HG03558 (cell line): ENCODE measurements at regions not wholly inside any gene's neighbourhood (a gene's known extent, or its start where the extent isn't known, plus 50 kb on each side); places are given as distances from the start of the nearest gene placed in this dataset.
"Not testable (repeated sequence)": the region's sequence is repeated elsewhere in the genome, so short reads cannot be mapped to it uniquely, and the experiment has no call there.

ENCODE experiments used
- ATAC-seq: cut with Tn5 transposase; IDR thresholded peaks from one replicate; pipeline ENCODE4 v1.9.1; 2021; ENCODE audit warnings: moderate number of reproducible peaks; ENCODE audit not compliant: unreplicated experiment; ENCODE audit errors: extremely low read depth

DNA sequence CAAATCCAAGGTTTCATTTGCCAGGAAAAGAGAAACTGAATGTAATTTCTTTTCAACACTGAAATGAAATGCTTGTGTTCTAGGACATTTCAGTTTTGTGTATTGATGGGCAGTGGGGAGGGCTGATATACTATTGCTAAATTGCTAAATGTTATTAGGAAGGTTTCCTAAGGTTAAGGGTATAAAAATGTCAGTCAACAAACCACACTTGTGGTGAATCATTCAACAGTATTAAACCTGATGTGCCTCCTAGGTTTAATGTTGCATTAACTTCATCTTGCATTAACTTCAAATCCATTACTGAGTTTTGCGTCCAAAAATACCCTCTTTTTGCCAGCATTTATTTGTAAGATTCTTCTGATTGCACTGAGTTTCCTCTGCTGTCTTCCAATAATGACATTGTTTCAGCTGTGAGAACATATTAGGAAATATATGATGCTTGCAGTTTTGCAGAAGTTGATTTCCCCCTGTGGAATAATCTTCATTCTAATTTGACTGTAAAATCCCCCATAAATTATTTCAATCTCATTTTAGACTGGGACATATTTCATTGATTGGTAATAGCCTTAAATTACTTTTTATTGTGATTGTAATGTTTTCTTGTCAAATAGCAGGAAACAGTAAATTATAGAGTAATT lies 758.3 kb downstream of the GBE1 start:
- no peak for ATAC-seq

DNA sequence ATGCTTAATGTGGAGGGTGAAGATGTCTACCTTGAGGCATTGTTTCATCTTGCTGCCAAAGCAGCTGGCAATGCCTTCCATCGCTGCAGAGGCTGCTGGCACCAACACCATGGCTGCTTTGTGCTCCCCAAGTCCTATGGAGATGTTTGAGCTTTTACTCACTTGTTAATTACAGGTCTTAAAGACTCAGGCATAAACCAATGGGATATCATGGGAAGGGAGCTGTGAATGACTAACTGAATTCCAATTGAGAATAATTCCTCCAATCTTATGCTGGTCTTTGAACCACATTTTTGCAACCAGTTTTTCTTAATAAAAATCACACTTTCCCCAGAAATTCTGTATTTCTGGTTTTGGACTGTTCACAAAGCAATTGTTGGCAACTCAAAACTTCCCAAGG lies 762.0 kb downstream of the GBE1 start:
- no peak for ATAC-seq

DNA sequence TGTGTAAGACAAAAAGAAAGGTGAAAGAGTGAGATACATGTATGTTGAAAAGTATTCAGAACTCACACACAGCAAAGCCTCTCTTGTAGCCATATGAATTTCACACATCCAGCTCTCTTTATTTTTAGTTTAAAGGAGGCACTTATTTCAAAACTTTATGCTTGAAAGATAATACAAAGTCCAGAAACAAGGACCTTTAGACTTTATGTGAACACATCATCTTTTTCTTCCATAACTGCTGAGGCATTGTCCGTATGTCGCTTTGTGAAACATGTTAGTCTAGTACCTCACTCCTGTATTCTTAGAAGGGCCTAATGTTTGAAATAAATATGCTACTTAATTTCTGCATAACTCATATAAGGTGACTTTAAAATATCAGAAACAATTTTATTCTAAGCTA lies 763.4 kb downstream of the GBE1 start:
- no peak for ATAC-seq

DNA sequence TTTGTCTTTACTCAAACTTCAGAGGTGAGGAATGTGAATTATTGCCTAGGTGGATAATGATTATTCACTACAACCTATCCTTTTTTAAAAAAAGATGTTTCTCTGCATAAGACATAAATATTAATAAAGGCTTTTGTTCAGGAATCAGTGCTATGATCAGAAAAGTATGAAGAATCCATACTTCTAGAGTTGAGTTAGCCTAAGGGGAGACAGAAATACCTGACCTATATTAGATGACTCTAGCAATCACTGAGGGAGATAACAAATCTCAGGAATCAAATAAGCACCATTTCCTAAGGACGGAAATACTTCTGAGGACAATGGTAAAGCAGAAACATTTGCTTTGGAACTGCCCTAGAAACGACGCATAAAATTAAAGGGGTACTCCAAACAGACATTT lies 763.8 kb downstream of the GBE1 start:
- no peak for ATAC-seq

DNA sequence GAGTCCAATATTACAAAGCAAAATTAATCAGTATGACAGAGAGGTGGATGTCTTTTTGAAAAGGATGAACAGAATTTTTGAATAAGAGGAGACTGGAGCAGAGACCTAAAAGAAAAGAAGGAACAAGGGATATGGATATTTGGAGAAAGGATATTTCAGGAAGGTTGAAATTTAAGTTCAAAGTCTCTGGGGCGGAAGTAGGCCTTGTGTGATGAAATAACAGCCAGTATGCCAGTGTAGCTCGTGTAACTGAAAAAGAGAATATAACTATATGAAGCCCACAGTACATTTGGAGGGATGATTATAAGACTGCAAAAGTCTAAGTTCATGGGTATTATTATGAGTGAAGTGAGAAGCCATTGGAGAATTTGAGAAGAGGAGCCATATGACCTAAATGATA lies 766.7 kb downstream of the GBE1 start:
- ATAC-seq = no peak

DNA sequence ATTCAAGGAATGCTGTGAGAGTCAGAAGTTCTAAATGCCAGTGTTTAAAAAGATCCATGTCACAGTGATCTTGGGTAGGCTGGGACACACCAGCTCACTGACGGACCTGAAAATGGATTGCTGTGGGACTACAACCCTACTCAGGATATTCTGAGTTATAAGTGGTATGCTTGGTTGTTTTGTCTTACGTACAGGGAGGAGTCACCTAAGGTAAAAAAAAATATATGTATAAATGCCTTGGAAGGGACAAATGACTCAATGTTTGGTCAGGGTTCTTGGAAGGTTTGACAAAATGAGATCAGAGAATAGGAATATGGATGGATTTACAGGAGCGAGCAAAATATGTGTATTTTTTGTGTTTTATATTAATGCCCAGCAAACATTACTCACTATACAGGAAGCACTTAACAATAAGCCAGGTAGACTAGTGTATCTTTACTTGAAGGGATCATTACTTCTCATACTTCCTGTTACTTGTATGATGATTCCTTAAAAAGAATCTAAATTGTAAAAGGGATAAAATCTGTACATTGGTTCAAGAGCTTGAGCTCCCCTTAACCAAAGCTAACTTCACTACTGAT lies 767.3 kb downstream of the GBE1 start:
- ATAC-seq = no peak

DNA sequence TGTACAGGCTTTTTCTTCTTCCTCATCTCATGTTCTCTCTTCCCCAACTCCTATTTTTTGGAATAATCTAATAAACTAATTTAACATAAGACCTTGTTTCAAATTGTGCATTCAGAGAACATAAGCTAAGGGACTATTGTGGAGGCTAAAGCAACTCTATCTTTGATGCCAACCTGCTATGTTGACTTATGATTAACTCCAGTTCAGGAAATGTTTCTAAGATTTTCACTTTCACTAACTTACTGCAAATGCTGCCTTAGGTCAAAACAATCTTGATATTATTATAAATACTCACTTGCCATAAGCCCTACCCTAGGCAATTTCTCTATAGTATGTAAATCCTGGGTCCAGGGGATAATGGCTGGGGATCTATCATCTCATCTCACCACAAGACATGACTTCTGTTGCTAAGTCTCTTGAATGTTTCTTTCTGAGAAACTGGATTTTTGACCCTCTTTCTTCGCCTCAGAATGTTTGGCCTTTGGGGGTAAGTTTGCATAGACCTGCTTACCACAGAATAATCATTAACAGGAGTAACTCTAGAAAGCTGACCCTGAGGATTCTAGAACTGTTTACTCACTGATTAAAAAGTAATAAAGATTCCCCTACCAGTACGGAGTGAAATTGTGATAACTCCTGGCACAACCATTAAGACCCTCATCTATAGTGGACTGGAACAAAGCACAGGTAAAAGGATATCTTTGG lies 768.1 kb downstream of the GBE1 start:
- ATAC-seq = no peak

DNA sequence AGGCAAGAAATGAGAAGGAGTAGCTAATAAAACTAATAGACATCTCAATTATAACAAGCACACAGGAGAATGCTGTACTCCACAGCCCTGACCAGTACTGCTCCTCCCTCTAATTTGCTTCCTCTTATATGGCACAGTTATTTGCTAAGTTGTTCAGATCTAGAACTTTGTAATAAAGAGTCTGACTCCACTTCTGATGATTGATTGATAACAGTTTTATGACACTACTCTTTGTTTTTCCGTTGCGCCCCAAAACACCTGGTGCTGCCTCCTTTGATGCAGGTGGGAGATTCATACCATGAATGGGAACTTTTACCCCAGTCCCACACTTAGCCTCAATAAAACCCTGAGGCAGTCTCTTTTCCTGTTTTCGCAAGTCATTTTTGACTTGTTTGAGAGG lies 777.7 kb downstream of the GBE1 start:
- ATAC-seq = no peak

DNA sequence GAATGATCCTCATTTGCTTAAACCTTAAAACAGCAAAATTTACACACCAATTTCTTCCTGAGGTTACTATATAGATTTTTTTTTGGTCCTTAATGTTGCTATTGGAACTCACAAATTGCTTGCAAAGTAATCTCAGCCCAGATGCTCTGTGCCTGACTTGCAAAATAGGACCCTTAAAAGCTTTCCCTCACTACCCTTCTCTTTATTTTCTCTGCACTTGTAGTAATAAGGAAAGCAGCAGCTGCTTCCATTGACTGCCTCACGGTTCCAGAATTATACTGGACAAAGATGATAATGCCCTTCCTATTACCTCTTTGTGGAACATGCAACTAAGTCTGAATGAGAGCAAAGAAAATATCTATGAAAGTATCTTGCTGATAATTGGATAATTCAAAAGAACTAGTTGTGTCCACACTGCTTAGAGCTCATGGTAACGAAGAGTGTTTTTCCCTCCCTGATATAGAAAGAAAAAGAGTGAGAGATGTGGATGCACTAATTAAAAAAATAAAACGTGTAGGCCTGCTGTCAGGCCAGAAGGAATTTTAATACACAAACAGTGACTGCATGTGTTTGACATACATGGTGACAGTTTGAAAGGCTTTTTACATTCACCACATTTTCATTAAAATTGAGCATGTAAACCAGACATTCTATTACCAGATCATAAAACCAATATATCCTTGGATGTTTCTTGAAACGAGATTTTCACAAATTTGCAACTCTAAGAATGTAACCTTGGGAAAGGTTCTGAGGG lies 783.1 kb downstream of the GBE1 start:
- ATAC-seq = no peak

DNA sequence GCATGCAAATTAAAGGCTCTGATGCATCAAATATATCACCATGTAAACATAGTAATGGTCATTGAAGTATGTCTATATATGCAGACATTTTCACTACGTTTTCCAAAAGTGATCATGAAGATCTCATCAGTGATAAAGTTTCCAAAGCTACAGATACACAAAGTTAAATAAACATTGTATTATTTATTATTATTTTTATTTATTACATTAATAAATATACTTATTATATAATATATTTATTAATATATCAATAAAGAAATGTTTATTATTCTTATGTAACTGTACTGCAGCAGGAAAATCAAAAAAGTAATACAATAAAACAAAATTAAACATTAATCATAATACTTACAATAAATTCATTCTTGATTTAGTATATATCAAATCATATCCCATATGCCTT lies 791.2 kb downstream of the GBE1 start:
- ATAC-seq = no peak

DNA sequence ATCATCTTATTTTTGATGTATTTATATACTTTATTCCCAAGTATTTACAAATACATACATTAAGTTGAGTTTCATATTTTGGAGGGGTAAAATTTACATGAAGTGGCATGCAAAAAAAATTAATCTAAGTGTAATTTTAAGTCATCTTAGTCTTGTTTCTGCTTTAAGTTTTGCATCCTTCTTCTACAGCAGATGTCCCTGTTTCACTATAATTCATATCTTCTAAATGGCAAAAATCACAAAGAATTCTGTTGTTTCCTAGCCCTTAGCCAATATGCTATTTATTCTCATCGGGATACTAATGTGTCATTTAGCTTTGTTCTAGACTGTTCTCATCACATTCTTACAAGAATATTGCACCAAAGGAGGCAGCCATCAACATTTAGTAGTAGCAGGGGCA lies 831.9 kb downstream of the GBE1 start:
- no peak for ATAC-seq

DNA sequence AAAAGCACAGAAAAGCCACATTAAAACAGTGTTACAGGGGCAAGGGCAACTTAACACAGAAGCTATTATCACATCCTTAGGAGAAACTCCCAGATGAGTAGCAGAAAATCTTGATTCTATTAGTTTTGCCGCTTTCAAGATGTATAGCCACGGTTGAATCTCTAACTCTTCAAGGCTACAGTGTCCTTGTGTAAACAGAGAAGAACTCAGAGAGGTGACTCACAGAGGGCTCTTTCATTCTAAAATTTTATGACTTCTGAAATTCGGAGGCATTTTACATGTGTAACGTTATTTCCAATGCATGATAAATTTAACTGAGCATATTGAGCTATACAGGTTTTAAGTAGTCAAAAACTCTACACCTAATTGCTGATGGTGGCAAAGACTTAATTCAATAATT lies 846.6 kb downstream of the GBE1 start:
- ATAC-seq = no peak

DNA sequence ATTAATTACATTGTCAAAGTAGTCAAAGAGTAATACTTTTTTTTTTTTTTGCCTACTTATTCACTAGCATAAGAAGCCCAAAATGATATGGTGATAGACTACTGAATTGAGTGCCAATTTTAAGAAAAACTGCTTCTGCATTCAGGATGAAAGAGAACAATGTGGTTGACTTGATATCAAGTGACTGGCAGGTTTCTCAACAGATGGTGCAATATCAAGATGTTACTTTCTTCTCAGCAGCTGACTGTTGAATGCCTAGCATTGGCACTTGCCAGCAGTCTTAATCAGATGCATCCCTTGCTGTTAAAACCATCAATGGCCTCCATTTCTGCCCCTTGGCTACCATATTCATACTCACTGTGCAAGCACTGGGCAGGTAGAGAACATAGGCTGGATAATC lies 863.2 kb downstream of the GBE1 start:
- no peak for ATAC-seq

DNA sequence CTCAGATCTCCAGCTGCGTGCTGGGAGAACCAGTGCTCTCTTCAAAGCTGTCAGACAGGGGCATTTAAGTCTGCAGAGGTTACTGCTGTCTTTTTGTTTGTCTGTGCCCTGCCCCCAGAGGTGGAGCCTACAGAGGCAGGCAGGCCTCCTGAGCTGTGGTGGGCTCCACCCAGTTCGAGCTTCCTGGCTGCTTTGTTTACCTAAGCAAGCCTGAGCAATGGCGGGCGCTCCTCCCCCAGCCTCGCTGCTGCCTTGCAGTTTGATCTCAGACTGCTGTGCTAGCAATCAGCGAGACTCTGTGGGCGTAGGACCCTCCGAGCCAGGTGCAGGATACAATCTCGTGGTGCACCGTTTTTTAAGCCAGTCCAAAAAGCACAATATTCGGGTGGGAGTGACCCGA lies 864.4 kb downstream of the GBE1 start:
- ATAC-seq = not testable (repeated sequence)

DNA sequence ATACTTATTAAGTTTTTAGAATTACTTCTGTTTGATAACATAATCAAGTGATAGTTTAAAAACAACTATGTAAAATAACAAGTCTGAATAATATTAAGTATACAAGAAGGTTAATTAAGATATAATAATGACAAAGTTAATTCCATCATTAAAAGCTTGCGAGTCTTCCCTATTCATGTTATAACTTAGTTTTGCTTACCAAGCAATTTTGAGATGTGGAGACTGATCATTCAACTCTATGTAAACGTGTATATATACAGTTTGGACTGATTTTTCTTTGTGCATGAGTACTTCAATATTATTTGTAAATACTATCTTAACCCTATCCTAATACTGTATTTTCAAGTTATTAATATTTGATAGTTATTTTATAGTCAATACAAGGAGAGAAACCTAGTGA lies 870.9 kb downstream of the GBE1 start:
- no peak for ATAC-seq

DNA sequence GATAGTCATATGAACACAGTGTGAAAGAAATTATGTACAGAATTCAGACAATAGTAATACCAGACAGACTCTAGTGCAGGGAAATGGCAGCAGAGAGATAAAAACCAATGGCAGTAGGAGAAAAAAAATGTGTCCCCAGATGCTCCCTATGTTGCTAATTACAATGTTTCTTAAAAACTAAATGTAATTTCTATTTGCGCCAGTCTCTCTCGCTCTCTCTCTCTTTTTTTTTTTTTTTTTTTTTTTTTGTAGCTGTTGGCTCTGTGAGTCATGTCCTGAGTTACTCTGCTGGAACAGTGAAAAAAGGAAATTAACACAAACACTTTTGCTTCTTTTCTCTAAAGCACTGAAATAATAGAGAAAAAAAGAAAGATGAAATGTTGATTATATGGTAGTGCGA lies 871.9 kb downstream of the GBE1 start:
- ATAC-seq = no peak

DNA sequence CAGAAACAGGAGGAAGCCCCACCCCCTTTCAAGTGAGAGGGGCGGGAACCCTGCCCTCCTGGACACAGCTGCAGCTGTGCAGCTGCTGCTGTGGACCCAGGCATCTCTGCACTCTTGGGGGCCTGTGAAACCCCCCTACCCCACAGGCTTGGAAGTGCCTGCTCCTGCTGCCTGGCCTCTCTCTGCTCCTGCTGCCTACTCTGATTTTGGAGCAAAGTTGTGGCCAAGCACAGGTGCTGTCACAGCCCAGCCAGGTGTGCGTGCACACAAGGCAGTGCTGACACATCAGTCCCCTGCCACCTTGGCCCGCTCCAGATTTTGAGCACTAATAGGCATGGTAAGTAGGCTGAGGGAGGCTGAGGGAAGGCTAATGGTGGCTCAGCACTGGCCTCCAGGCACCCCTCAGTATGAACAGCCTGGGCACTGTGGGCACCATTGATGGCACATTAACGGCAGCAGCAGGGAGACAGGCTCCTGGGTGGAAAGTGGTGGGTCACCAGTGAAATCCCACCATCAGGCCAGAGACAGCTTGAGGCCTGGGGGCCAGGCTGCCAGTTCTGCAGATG lies 890.9 kb downstream of the GBE1 start:
- ATAC-seq = no peak

DNA sequence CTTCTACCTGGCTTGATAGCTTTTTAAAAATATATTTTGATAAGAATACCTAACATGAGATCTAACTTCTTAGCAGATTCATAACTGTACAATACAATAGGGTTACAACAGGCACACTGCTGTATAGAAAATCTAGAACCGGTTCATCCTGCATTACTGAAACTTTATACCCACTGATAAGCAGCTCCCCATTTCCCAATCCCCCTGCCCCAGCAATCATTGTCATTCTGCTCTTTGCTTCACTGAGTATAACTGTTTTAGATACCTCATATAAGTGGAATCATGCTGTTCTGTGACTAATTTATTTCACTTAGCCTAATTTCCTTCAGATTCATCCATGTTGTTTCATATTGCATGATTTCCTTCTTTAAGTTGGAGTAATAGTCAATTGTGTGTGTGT lies 906.0 kb downstream of the GBE1 start:
- ATAC-seq = no peak

DNA sequence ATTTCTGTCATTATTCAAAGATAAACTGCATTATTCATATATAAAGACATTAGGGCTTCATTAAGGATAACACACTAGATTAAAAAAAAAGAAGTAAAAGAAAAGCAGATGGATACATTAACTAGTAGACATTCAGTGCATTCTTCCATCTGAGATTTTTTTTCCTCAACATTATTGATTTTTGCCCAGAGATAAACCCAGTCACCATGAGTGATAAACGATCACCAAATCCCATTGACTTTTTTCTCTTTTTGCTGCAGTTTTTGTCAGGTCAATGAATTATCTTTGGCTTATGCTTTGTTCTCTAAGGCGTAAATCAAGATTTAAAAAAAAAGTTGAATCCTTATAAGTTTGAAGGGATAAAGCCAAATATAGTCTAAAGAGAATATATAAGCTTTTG lies 925.0 kb downstream of the GBE1 start:
- no peak for ATAC-seq

DNA sequence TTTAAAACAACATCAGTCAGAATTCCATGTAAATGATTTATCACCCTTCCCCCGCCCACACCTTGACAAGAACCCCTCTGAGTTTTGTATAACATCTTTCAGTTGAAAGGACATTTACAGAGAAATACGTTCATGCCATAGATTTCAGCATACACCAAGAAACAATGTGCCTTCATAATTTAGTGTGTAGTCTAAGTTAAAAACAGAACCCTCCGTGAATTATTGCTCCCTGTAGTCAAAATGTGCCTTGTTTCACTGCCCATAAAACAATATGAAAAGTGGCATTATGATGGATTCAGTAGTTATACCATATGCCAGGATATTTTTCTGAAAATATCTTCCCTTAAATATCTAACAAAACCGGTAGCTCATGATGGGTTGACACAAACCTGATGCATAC lies 953.9 kb downstream of the GBE1 start:
- ATAC-seq = no peak

DNA sequence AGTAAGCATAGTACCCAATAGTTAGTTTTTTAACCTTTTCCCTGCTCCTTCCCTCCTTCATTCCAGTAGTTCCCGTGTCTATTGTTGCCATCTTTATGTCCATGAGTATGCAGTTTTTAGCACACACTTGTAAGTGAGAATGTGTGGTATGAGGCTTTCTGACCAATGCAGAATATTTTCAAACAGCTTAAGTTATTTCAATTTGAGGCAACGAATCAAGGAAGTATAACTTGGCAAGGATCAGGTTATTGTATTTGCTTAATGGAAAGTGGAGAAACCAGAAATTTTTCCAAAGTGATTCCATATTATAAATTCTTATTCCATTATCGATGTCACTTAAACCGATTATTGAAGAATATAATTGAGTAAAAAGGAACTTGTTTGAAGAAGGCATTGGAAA lies 954.8 kb downstream of the GBE1 start:
- no peak for ATAC-seq
